Endodermal cell (in vitro differentiated cells): ENCODE measurements at regions not wholly inside any gene's neighbourhood (a gene's known extent, or its start where the extent isn't known, plus 50 kb on each side); places are given as distances from the start of the nearest gene placed in this dataset.
"Not testable (repeated sequence)": the region's sequence is repeated elsewhere in the genome, so short reads cannot be mapped to it uniquely, and the experiment has no call there.

Experiments
- DNase-seq: peaks from one replicate; pipeline ENCODE4 v3.0.0-alpha.2; 2017
- H3K27ac ChIP-seq: 2 replicates; pipeline ENCODE4 v1.5.1; 2013; ENCODE audit warnings: mild to moderate bottlenecking, low read depth, low read length, moderate library complexity
- H3K27me3 ChIP-seq: 2 replicates; pipeline ENCODE4 v1.6.1; 2013; ENCODE audit warnings: mild to moderate bottlenecking, low read length, moderate library complexity; ENCODE audit not compliant: insufficient read depth, control insufficient read depth, poor library complexity, severe bottlenecking
- H3K36me3 ChIP-seq: 2 replicates; pipeline ENCODE4 v1.7.0; 2013; ENCODE audit warnings: mild to moderate bottlenecking, low read length, moderate library complexity; ENCODE audit not compliant: control insufficient read depth, insufficient read depth
- H3K4me1 ChIP-seq: one replicate; pipeline ENCODE4 v1.7.0; 2013; ENCODE audit warnings: low read length; ENCODE audit not compliant: control insufficient read depth, insufficient read depth
- H3K4me3 ChIP-seq: 2 replicates; pipeline ENCODE4 v1.5.1; 2013; ENCODE audit warnings: mild to moderate bottlenecking, low read length, moderate library complexity
- H3K9ac ChIP-seq: 2 replicates; pipeline ENCODE4 v1.6.1; 2013; ENCODE audit warnings: mild to moderate bottlenecking, low read length, moderate library complexity; ENCODE audit not compliant: poor library complexity, severe bottlenecking; ENCODE audit errors: extremely low read depth
- H3K9me3 ChIP-seq: 2 replicates; pipeline ENCODE4 v1.6.1; 2013; ENCODE audit warnings: mild to moderate bottlenecking, low read length, moderate library complexity; ENCODE audit not compliant: control insufficient read depth
- H3K27ac Mint-ChIP-seq: 2 replicates; pipeline ENCODE4 v1.8.0; 2020; ENCODE audit warnings: mixed read lengths
- H3K27me3 Mint-ChIP-seq: 2 replicates; pipeline ENCODE4 v1.8.0; 2021; ENCODE audit warnings: mild to moderate bottlenecking, mixed read lengths; ENCODE audit not compliant: insufficient read depth
- H3K36me3 Mint-ChIP-seq: 2 replicates; pipeline ENCODE4 v1.8.0; 2020; ENCODE audit warnings: low read depth, mixed read lengths
- H3K4me1 Mint-ChIP-seq: 2 replicates; pipeline ENCODE4 v1.8.0; 2020; ENCODE audit warnings: mixed read lengths
- H3K4me3 Mint-ChIP-seq: 2 replicates; pipeline ENCODE4 v1.8.0; 2020; ENCODE audit warnings: mild to moderate bottlenecking, moderate library complexity, mixed read lengths
- H3K9me3 Mint-ChIP-seq: 2 replicates; pipeline ENCODE4 v1.8.0; 2020; ENCODE audit warnings: mild to moderate bottlenecking, mixed read lengths
- CTCF ChIP-seq: fragments of 200-600 bp; sonication (generic); conservative IDR thresholded peaks from 2 replicates; pipeline ENCODE4 v1.5.0; 2021; ENCODE audit warnings: antibody characterized with exemption, mild to moderate bottlenecking
- WGBS, 2 experiments: methylation state at CpG; one replicate each; pipeline versions ENCODE4 v1.1.5 to v1.1.7; 2013; ENCODE audit warnings: missing lambda C conversion rate in 2 of 2, mixed read lengths in 1 of 2; ENCODE audit not compliant: insufficient coverage in 1 of 2, insufficient read length in 1 of 2; 5-methylcytosine and 5-hydroxymethylcytosine counted together

- no peaks in the 10 kb centered on the region for H3K36me3 Mint-ChIP-seq
- H3K9ac ChIP-seq: no peak overlapping the region
- H3K4me3 ChIP-seq: no peak overlapping the region
- H3K4me3 Mint-ChIP-seq: no peak overlapping the region
- no peaks in the 10 kb centered on the region for H3K36me3 ChIP-seq
- H3K27ac ChIP-seq: no peak overlapping the region
- H3K9me3 Mint-ChIP-seq: peaks cover 23% of the 10 kb centered on the region
- TF ChIP-seq CTCF: no peak
- H3K27me3 ChIP-seq: no peaks in the 10 kb centered on the region
- no peaks in the 10 kb centered on the region for H3K9me3 ChIP-seq
- peaks cover 2% of the 10 kb centered on the region for H3K4me1 Mint-ChIP-seq
- no peaks in the 10 kb centered on the region for H3K27me3 Mint-ChIP-seq
- no peaks in the 10 kb centered on the region for H3K4me1 ChIP-seq
- no peak overlapping the region for H3K27ac Mint-ChIP-seq
- DNase-seq: no peak
- WGBS, 2 experiments: 95 to 100% methylated on average over 2 of the region's 2 CpGs
These were observed 147.9 kb downstream of the TPBG start for GRCh38 chr6:82511546-82511945.

GRCh38 chr6:82517896-82518295, 154.3 kb downstream of the TPBG start:
- not testable (repeated sequence) for H3K4me3 Mint-ChIP-seq, DNase-seq
- 83 to 97% methylated on average over 2 to 4 of the region's 4 CpGs for WGBS, 2 experiments

GRCh38 chr6:82521369-82521768, 157.8 kb downstream of the TPBG start:
- H3K27ac Mint-ChIP-seq: no peak overlapping the region
- H3K9ac ChIP-seq: no peak overlapping the region
- peaks cover 3% of the 10 kb centered on the region for H3K4me1 ChIP-seq
- H3K4me3 ChIP-seq: no peak overlapping the region
- no peaks in the 10 kb centered on the region for H3K36me3 ChIP-seq
- no peaks in the 10 kb centered on the region for H3K4me1 Mint-ChIP-seq
- peaks cover 18% of the 10 kb centered on the region for H3K9me3 Mint-ChIP-seq
- DNase-seq: no peak
- no peaks in the 10 kb centered on the region for H3K27me3 ChIP-seq
- H3K9me3 ChIP-seq: no peaks in the 10 kb centered on the region
- H3K36me3 Mint-ChIP-seq: no peaks in the 10 kb centered on the region
- H3K27ac ChIP-seq: no peak overlapping the region
- no peak overlapping the region for H3K4me3 Mint-ChIP-seq
- no peaks in the 10 kb centered on the region for H3K27me3 Mint-ChIP-seq
- WGBS, 2 experiments: 90 to 100% methylated on average over 1 of the region's 1 CpG
- TF ChIP-seq CTCF: no peak

More at GRCh38 chr6:82517896-82518295, 154.3 kb downstream of the TPBG start:
- not testable (repeated sequence) for H3K27me3 ChIP-seq, H3K36me3 Mint-ChIP-seq, H3K36me3 ChIP-seq, H3K27me3 Mint-ChIP-seq, H3K9me3 ChIP-seq, H3K9ac ChIP-seq, H3K4me1 ChIP-seq, H3K27ac ChIP-seq, H3K4me1 Mint-ChIP-seq, H3K4me3 ChIP-seq, H3K27ac Mint-ChIP-seq
- H3K9me3 Mint-ChIP-seq: peaks cover 39% of the 10 kb centered on the region

- Mint-ChIP-seq H3K27ac (no peak overlapping the region), H3K27me3 (no peaks in the 10 kb centered on the region), H3K9me3 (peaks cover 15% of the 10 kb centered on the region), H3K36me3 (no peaks in the 10 kb centered on the region), H3K4me3 (no peak overlapping the region), H3K4me1 (no peaks in the 10 kb centered on the region)
- no peak overlapping the region for H3K9ac ChIP-seq
- TF ChIP-seq CTCF: no peak
- DNase-seq: no peak
- H3K27me3 ChIP-seq: no peaks in the 10 kb centered on the region
- no peak overlapping the region for H3K4me3 ChIP-seq
- H3K9me3 ChIP-seq: no peaks in the 10 kb centered on the region
- no peak overlapping the region for H3K27ac ChIP-seq
- peaks cover 3% of the 10 kb centered on the region for H3K4me1 ChIP-seq
- H3K36me3 ChIP-seq: no peaks in the 10 kb centered on the region
- 91 to 100% methylated on average over 1 to 2 of the region's 2 CpGs for WGBS, 2 experiments
These were observed 158.2 kb downstream of the TPBG start for GRCh38 chr6:82521861-82522260.
